ENCODE measurements at regions not wholly inside any gene's neighbourhood (a gene's known extent, or its start where the extent isn't known, plus 50 kb on each side); places are given as distances from the start of the nearest gene placed in this dataset.

- TF ChIP-seq EZH2 (IDR thresholded peaks at IDR 0.05; ENCODE audit: borderline replicate concordance, low read length) (no peak), CTCF (IDR thresholded peaks at IDR 0.05; ENCODE audit: low read length) (no peak)
Measured at GRCh38 chr13:50412046-50412617, 396.9 kb downstream of the KCNRG start.

All from OCI-LY1 (cell line).